Endothelial cell of umbilical vein (primary cell): ENCODE measurements at regions not wholly inside any gene's neighbourhood (a gene's known extent, or its start where the extent isn't known, plus 50 kb on each side); places are given as distances from the start of the nearest gene placed in this dataset.

ENCODE experiments used
- BruUV-seq: library from RNA; stranded (reverse); fragments of 400-500 nt; replicated peaks from 2 replicates; lab custom pipeline; 2021; lab: Mats Ljungman, UMichigan
- CTCF ChIA-PET: fragments of 300-600, 350-600 bp; sonication (Branson Sonifier 250); formaldehyde crosslinking; loops from one replicate; lab custom pipeline; 2021; ENCODE audit warnings: antibody characterized with exemption, inconsistent platforms; lab: Charles Lee
- POLR2A ChIA-PET: fragments of 300-600, 350-600 bp; sonication (Branson Sonifier 250); formaldehyde crosslinking; loops from one replicate; lab custom pipeline; 2021; ENCODE audit warnings: antibody characterized with exemption, inconsistent platforms; lab: Charles Lee
- DNase-seq: peaks from one replicate; pipeline ENCODE4 v3.0.0-alpha.2; 2011; ENCODE audit warnings: low read depth, low spot score
- FAIRE-seq: peaks from 2 replicates; lab custom pipeline; 2011; peaks lifted over from hg19 to GRCh38; lab: Jason Lieb, UNC
- H2AFZ ChIP-seq: 2 replicates; pipeline ENCODE4 v1.6.0; 2012; ENCODE audit warnings: low read depth, low read length, control low read depth, inconsistent platforms
- H3K27ac ChIP-seq: 2 replicates; pipeline ENCODE4 v1.5.1; 2011; ENCODE audit warnings: low read depth, mild to moderate bottlenecking, control low read depth, low read length, moderate library complexity; ENCODE audit not compliant: insufficient read depth
- H3K27me3 ChIP-seq, 2 experiments: 2 replicates each; pipeline versions ENCODE4 v1.6.0 to v1.6.1; 2011; ENCODE audit warnings: low read length in 2 of 2, mixed read lengths in 1 of 2; ENCODE audit not compliant: control insufficient read depth in 2 of 2, insufficient read depth in 2 of 2
- H3K36me3 ChIP-seq, 2 experiments: 2 replicates in 1 of 2; 3 replicates in 1 of 2; pipeline ENCODE4 v1.5.1; 2011; ENCODE audit warnings: low read length in 2 of 2, mild to moderate bottlenecking in 1 of 2, moderate library complexity in 1 of 2; ENCODE audit not compliant: control insufficient read depth in 2 of 2, insufficient read depth in 2 of 2; ENCODE audit errors: extremely low read depth in 1 of 2
- H3K4me1 ChIP-seq: 3 replicates; pipeline ENCODE4 v1.5.1; 2011; ENCODE audit warnings: mild to moderate bottlenecking, low read length; ENCODE audit not compliant: control insufficient read depth, insufficient read depth; ENCODE audit errors: extremely low read depth
- H3K4me2 ChIP-seq: 2 replicates; pipeline ENCODE4 v1.6.1; 2011; ENCODE audit warnings: low read length, control low read depth, mixed read lengths; ENCODE audit not compliant: insufficient read depth
- H3K4me3 ChIP-seq, 3 experiments: fragments of 200-600 bp in 1 of 3; sonication (generic), shearing (Covaris generic) in 1 of 3; replicated peaks in 1 of 3; 2 replicates each; pipeline ENCODE4 v1.5.1; 2011 to 2016; ENCODE audit warnings: control low read depth in 3 of 3, low read length in 3 of 3, mild to moderate bottlenecking in 2 of 3, inconsistent platforms in 1 of 3, low read depth in 1 of 3, moderate library complexity in 1 of 3; ENCODE audit not compliant: insufficient read depth in 1 of 3
- H3K79me2 ChIP-seq: 2 replicates; pipeline ENCODE4 v1.6.0; 2012; ENCODE audit warnings: low read length, inconsistent platforms; ENCODE audit not compliant: control insufficient read depth, insufficient read depth
- H3K9ac ChIP-seq: replicated peaks from 2 replicates; pipeline ENCODE3; 2011; ENCODE audit warnings: low read length, control low read depth; ENCODE audit not compliant: insufficient read depth; ENCODE audit errors: extremely low read depth
- H3K9me1 ChIP-seq: replicated peaks from 3 replicates; pipeline ENCODE4 v1.6.0; 2011; ENCODE audit warnings: mild to moderate bottlenecking, low read length; ENCODE audit not compliant: control insufficient read depth, insufficient read depth; ENCODE audit errors: extremely low read depth
- H3K9me3 ChIP-seq: replicated peaks from 2 replicates; pipeline ENCODE4 v1.5.1; 2012; ENCODE audit warnings: low read length, inconsistent platforms; ENCODE audit not compliant: control insufficient read depth, insufficient read depth
- H4K20me1 ChIP-seq: replicated peaks from 2 replicates; pipeline ENCODE3; 2011; ENCODE audit warnings: mild to moderate bottlenecking, low read length; ENCODE audit not compliant: control insufficient read depth, insufficient read depth; ENCODE audit errors: extremely low read depth
- EZH2 ChIP-seq: IDR thresholded peaks from 2 replicates; pipeline ENCODE4 v1.6.1; 2012; ENCODE audit warnings: borderline replicate concordance, low read depth, mild to moderate bottlenecking, moderate library complexity, low read length, inconsistent platforms; ENCODE audit not compliant: severe bottlenecking
- FOS ChIP-seq: IDR thresholded peaks from 2 replicates; pipeline ENCODE4 v1.6.1; 2011; ENCODE audit warnings: mild to moderate bottlenecking, low read length, moderate library complexity, borderline replicate concordance; ENCODE audit not compliant: insufficient read depth
- MYC ChIP-seq: IDR thresholded peaks from one replicate; pipeline ENCODE4 v1.6.1; 2011; ENCODE audit warnings: mild to moderate bottlenecking, low read depth, low read length
- POLR2A ChIP-seq: IDR thresholded peaks from 2 replicates; pipeline ENCODE4 v1.6.1; 2012; ENCODE audit warnings: low read depth, mild to moderate bottlenecking, control low read depth, low read length
- dilution Hi-C: fragments of 300-500 bp; cut with MboI; formaldehyde crosslinking; loops from one replicate; pipeline ENCODE4 v1.15.0; 2019; ENCODE audit warnings: low sequenced_read_pairs; ENCODE audit not compliant: extremely low pct_ligation_motif_present
- intact Hi-C: fragments of 100-400 bp; cut with micrococcal nuclease; formaldehyde crosslinking; loops from one replicate; pipeline ENCODE4 v1.10.0; 2022

- DNase-seq: peak; percentile 5
- no TSS peak for BruUV-seq
- H3K4me1 ChIP-seq: peaks cover 2% of the 10 kb centered on the region
- H3K36me3 ChIP-seq: no peaks in the 10 kb centered on the region
- H4K20me1 ChIP-seq: no peaks in the 10 kb centered on the region
- no peak overlapping the region for H3K27ac ChIP-seq
- CTCF ChIA-PET: interaction anchor here (0.8 to 1.2 kb wide), 6 partner anchors 10 to 219 kb away, joined by 3 read pairs; no protein-coding TSS in a partner anchor
- dilution Hi-C loops (no loop called here), intact Hi-C loops (no loop called here)
- H3K27me3 ChIP-seq: no peaks in the 10 kb centered on the region
- FAIRE-seq: no peak
- TF ChIP-seq POLR2A: no peak
- H3K79me2 ChIP-seq: no peaks in the 10 kb centered on the region
- POLR2A ChIA-PET: no interaction called here
- H3K9me3 ChIP-seq: no peaks in the 10 kb centered on the region
- no peaks in the 10 kb centered on the region for H3K9me1 ChIP-seq
- no peak overlapping the region for H3K9ac ChIP-seq
- no peak overlapping the region for H3K4me3 ChIP-seq
- H3K4me2 ChIP-seq: no peak overlapping the region
- H2AFZ ChIP-seq: peak overlapping the region; percentile 48
These were observed 447.4 kb downstream of the SLC16A7 start for GRCh38 chr12:60043236-60043635.

DNA sequence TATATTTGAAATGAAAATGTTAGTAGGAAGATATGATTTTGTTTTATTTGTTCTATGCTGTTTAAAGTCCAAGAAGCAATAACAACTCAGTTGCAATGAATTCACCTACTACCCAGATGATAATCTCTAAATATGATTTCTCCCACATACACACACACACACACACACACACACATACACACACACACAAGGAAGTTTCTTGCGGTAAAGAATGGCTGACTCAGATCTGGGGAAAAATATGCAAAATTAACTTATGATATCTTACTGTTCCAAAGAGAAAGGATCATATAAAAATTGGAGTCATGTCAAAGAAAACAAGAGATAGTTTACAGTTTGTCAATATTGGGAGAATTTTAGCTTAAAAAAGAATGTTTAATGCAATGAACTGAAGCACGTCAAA lies 456.7 kb downstream of the SLC16A7 start:
- Histone ChIP-seq H3K79me2 (no peaks in the 10 kb centered on the region), H3K4me1 (no peaks in the 10 kb centered on the region), H4K20me1 (no peaks in the 10 kb centered on the region), H3K4me3 (no peak overlapping the region), H3K27ac (no peak overlapping the region), H3K4me2 (no peak overlapping the region), H3K9ac (no peak overlapping the region), H3K9me1 (no peaks in the 10 kb centered on the region), H3K27me3 (no peaks in the 10 kb centered on the region), H2AFZ (no peak overlapping the region), H3K9me3 (no peaks in the 10 kb centered on the region), H3K36me3 (no peaks in the 10 kb centered on the region)
- DNase-seq: peak; percentile 39
- dilution Hi-C loops (no loop called here), intact Hi-C loops (no loop called here)
- CTCF ChIA-PET: no interaction called here
- FAIRE-seq: no peak
- POLR2A ChIA-PET: no interaction called here
- TF ChIP-seq FOS (peak; percentile 25), MYC (no peak), EZH2 (no peak)
- no TSS peak for BruUV-seq
